K562 (cell line): ENCODE measurements at regions not wholly inside any gene's neighbourhood (a gene's known extent, or its start where the extent isn't known, plus 50 kb on each side); places are given as distances from the start of the nearest gene placed in this dataset.

Source experiments
- CEBPG ChIP-seq, 3 experiments: fragments of 200-800 bp in 1 of 3; sonication (Bioruptor generic) in 1 of 3; sonication (generic) in 1 of 3; formaldehyde crosslinking in 1 of 3; IDR thresholded peaks in 2 of 3; conservative IDR thresholded peaks in 1 of 3; 2 replicates each; pipeline versions ENCODE4 v1.6.1 to v1.8.0; 2016 to 2022; ENCODE audit warnings: missing compliant biosample characterization in 2 of 3, missing genetic modification characterization in 2 of 3, mild to moderate bottlenecking in 1 of 3, missing genetic modification reagents in 1 of 3
- KAT7 ChIP-seq: sonication (generic); formaldehyde crosslinking; IDR thresholded peaks from 2 replicates; pipeline ENCODE4 v1.8.0; 2022; ENCODE audit warnings: missing genetic modification reagents, mild to moderate bottlenecking, borderline replicate concordance
- NFE2 ChIP-seq: IDR thresholded peaks from 2 replicates; pipeline ENCODE4 v1.6.1; 2014; ENCODE audit warnings: antibody characterized with exemption, low read depth
- ZFX ChIP-seq: sonication (generic); formaldehyde crosslinking; IDR thresholded peaks from 2 replicates; pipeline ENCODE4 v1.8.0; 2022; ENCODE audit warnings: mild to moderate bottlenecking, missing genetic modification reagents, moderate library complexity
- TF ChIP-seq, protein P1 (sequence below): fragments of 450-650 bp; IDR thresholded peaks from 2 replicates; pipeline ENCODE4 v1.6.1; 2017; ENCODE audit warnings: antibody characterized with exemption, mild to moderate bottlenecking
- TF ChIP-seq, protein P2 (sequence below): fragments of 450-650 bp; IDR thresholded peaks from 2 replicates; pipeline ENCODE4 v1.6.1; 2016; ENCODE audit warnings: low read depth
- TF ChIP-seq, protein P3 (sequence below): fragments of 250-450 bp; sonication (Bioruptor Pico); IDR thresholded peaks from 2 replicates; pipeline ENCODE4 v1.8.0; 2022; ENCODE audit warnings: moderate library complexity, mild to moderate bottlenecking, inconsistent platforms
- TF ChIP-seq, protein P4 (sequence below): fragments of 450-650 bp; IDR thresholded peaks from 2 replicates; pipeline ENCODE4 v1.6.1; 2018; ENCODE audit not compliant: partially characterized antibody

DNA sequence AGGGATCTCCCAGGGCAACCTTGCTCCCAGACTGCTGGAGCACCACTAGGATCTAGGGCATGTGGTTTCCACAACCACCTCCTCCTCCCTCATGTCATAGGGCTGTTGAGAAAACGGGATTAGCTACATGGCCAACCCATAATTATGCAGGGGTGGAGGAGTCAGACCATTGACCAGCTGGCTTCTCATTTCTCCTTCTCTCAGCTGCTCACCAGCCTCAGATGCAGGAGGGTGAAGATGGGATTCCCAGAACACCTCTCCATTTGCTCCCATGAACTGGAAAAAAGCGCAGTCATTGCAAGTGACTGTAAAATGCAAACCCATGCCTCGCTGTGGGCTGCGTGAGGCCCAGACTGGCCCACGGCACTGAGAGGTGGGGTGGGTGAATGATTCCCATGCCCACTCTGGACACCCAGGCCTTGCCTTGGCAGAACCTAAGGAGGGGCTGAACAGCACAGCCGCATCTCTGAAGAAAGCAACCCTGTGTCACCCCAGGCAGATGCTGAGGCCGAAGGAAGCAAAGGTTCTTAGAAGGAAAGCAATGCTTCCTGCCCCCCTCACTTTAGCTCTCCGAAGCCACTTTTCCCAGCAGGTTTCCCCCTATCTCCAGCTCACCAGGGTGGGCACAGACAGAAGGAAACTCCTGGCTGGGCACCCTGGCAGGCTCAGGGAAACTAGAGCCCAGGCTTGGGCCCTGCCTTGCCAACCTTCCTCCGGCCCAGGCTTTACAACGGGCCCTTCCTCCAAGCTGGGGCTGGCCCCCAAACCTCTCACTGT, 69.6 kb upstream of the RTN4 start (continued):
- TF ChIP-seq, protein P1, sequence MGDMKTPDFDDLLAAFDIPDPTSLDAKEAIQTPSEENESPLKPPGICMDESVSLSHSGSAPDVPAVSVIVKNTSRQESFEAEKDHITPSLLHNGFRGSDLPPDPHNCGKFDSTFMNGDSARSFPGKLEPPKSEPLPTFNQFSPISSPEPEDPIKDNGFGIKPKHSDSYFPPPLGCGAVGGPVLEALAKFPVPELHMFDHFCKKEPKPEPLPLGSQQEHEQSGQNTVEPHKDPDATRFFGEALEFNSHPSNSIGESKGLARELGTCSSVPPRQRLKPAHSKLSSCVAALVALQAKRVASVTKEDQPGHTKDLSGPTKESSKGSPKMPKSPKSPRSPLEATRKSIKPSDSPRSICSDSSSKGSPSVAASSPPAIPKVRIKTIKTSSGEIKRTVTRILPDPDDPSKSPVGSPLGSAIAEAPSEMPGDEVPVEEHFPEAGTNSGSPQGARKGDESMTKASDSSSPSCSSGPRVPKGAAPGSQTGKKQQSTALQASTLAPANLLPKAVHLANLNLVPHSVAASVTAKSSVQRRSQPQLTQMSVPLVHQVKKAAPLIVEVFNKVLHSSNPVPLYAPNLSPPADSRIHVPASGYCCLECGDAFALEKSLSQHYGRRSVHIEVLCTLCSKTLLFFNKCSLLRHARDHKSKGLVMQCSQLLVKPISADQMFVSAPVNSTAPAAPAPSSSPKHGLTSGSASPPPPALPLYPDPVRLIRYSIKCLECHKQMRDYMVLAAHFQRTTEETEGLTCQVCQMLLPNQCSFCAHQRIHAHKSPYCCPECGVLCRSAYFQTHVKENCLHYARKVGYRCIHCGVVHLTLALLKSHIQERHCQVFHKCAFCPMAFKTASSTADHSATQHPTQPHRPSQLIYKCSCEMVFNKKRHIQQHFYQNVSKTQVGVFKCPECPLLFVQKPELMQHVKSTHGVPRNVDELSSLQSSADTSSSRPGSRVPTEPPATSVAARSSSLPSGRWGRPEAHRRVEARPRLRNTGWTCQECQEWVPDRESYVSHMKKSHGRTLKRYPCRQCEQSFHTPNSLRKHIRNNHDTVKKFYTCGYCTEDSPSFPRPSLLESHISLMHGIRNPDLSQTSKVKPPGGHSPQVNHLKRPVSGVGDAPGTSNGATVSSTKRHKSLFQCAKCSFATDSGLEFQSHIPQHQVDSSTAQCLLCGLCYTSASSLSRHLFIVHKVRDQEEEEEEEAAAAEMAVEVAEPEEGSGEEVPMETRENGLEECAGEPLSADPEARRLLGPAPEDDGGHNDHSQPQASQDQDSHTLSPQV = peak; percentile 67
- TF ChIP-seq NFE2 (peak; percentile 60), KAT7 (0 out of 2 replicates have a peak, but pooled peaks have one; percentile 19), ZFX (CRISPR knock-in tag) (peak; percentile 62), CEBPG (CRISPR knock-in tag; IDR thresholded peaks at IDR 0.05) (no peak), CEBPG (tag; conservative IDR thresholded peaks at IDR 0.05 in 1 of 2, IDR thresholded peaks at IDR 0.05 in 1 of 2) (0 out of 4 replicates have a peak, but pooled peaks of 1 of the 2 experiments have one; percentile 10)
- TF ChIP-seq, protein P2, sequence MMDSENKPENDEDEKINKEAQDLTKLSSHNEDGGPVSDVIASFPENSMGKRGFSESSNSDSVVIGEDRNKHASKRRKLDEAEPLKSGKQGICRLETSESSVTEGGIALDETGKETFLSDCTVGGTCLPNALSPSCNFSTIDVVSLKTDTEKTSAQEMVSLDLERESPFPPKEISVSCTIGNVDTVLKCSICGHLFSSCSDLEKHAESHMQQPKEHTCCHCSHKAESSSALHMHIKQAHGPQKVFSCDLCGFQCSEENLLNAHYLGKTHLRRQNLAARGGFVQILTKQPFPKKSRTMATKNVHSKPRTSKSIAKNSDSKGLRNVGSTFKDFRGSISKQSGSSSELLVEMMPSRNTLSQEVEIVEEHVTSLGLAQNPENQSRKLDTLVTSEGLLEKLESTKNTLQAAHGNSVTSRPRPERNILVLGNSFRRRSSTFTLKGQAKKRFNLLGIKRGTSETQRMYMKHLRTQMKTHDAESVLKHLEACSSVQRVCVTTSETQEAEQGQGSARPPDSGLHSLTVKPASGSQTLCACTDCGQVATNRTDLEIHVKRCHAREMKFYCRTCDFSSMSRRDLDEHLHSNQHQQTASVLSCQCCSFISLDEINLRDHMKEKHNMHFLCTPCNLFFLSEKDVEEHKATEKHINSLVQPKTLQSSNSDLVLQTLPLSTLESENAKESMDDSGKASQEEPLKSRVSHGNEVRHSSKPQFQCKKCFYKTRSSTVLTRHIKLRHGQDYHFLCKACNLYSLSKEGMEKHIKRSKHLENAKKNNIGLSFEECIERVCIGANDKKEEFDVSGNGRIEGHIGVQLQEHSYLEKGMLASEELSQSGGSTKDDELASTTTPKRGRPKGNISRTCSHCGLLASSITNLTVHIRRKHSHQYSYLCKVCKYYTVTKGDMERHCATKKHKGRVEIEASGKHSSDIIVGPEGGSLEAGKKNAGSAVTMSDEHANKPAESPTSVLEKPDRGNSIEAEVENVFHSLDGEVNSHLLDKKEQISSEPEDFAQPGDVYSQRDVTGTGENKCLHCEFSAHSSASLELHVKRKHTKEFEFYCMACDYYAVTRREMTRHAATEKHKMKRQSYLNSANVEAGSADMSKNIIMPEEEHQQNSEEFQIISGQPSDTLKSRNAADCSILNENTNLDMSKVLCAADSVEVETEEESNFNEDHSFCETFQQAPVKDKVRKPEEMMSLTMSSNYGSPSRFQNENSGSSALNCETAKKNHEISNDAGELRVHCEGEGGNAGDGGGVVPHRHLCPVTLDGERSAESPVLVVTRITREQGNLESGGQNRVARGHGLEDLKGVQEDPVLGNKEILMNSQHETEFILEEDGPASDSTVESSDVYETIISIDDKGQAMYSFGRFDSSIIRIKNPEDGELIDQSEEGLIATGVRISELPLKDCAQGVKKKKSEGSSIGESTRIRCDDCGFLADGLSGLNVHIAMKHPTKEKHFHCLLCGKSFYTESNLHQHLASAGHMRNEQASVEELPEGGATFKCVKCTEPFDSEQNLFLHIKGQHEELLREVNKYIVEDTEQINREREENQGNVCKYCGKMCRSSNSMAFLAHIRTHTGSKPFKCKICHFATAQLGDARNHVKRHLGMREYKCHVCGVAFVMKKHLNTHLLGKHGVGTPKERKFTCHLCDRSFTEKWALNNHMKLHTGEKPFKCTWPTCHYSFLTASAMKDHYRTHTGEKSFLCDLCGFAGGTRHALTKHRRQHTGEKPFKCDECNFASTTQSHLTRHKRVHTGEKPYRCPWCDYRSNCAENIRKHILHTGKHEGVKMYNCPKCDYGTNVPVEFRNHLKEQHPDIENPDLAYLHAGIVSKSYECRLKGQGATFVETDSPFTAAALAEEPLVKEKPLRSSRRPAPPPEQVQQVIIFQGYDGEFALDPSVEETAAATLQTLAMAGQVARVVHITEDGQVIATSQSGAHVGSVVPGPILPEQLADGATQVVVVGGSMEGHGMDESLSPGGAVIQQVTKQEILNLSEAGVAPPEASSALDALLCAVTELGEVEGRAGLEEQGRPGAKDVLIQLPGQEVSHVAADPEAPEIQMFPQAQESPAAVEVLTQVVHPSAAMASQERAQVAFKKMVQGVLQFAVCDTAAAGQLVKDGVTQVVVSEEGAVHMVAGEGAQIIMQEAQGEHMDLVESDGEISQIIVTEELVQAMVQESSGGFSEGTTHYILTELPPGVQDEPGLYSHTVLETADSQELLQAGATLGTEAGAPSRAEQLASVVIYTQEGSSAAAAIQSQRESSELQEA = no peak
- TF ChIP-seq, protein P3, sequence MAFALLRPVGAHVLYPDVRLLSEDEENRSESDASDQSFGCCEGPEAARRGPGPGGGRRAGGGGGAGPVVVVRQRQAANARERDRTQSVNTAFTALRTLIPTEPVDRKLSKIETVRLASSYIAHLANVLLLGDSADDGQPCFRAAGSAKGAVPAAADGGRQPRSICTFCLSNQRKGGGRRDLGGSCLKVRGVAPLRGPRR (CRISPR knock-in tag) = 0 out of 2 replicates have a peak, but pooled peaks have one; percentile 58
- TF ChIP-seq, protein P4, sequence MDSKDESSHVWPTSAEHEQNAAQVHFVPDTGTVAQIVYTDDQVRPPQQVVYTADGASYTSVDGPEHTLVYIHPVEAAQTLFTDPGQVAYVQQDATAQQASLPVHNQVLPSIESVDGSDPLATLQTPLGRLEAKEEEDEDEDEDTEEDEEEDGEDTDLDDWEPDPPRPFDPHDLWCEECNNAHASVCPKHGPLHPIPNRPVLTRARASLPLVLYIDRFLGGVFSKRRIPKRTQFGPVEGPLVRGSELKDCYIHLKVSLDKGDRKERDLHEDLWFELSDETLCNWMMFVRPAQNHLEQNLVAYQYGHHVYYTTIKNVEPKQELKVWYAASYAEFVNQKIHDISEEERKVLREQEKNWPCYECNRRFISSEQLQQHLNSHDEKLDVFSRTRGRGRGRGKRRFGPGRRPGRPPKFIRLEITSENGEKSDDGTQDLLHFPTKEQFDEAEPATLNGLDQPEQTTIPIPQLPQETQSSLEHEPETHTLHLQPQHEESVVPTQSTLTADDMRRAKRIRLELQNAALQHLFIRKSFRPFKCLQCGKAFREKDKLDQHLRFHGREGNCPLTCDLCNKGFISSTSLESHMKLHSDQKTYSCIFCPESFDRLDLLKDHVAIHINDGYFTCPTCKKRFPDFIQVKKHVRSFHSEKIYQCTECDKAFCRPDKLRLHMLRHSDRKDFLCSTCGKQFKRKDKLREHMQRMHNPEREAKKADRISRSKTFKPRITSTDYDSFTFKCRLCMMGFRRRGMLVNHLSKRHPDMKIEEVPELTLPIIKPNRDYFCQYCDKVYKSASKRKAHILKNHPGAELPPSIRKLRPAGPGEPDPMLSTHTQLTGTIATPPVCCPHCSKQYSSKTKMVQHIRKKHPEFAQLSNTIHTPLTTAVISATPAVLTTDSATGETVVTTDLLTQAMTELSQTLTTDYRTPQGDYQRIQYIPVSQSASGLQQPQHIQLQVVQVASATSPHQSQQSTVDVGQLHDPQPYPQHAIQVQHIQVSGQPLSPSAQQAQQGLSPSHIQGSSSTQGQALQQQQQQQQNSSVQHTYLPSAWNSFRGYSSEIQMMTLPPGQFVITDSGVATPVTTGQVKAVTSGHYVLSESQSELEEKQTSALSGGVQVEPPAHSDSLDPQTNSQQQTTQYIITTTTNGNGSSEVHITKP = peak; percentile 79
